D721Med (cell line): ENCODE measurements at regions not wholly inside any gene's neighbourhood (a gene's known extent, or its start where the extent isn't known, plus 50 kb on each side); places are given as distances from the start of the nearest gene placed in this dataset.
A peak's percentile ranks its signal among the peaks of the same experiment; 100 is the strongest.

Source experiments
- DNase-seq: peaks from one replicate; pipeline ENCODE4 v3.0.0; 2011; ENCODE audit warnings: low spot score; ENCODE audit not compliant: insufficient read length
- FAIRE-seq: peaks from 2 replicates; lab custom pipeline; 2011; peaks lifted over from hg19 to GRCh38; lab: Jason Lieb, UNC
- CTCF ChIP-seq: IDR thresholded peaks from 2 replicates; pipeline ENCODE4 v1.5.1; 2012; ENCODE audit warnings: mild to moderate bottlenecking, control low read depth; ENCODE audit not compliant: insufficient read depth; ENCODE audit errors: missing control alignments

- TF ChIP-seq CTCF = no peak
- DNase-seq (no peak), FAIRE-seq (no peak)
Observed at GRCh38 chr2:182540252-182540651, 113.4 kb upstream of the PDE1A start.

- no peak for TF ChIP-seq CTCF
- DNase-seq (no peak), FAIRE-seq (peak; percentile 55)
Observed at GRCh38 chr2:182541268-182541667, 114.4 kb upstream of the PDE1A start.

GRCh38 chr2:182542501-182543258 is 115.8 kb upstream of the PDE1A start:
- FAIRE-seq (no peak), DNase-seq (no peak)
- no peak for TF ChIP-seq CTCF

- TF ChIP-seq CTCF = no peak
- DNase-seq (no peak), FAIRE-seq (no peak)
Observed at GRCh38 chr2:182543741-182544525, 117.1 kb upstream of the PDE1A start.

GRCh38 chr2:182545420-182546167 is 118.8 kb upstream of the PDE1A start:
- no peak for TF ChIP-seq CTCF
- no peak for DNase-seq
- no peak for FAIRE-seq

GRCh38 chr2:182548031-182548950 is 121.5 kb upstream of the PDE1A start:
- DNase-seq (no peak), FAIRE-seq (no peak)
- TF ChIP-seq CTCF = no peak
